GM12878 (cell line): ENCODE measurements at regions not wholly inside any gene's neighbourhood (a gene's known extent, or its start where the extent isn't known, plus 50 kb on each side); places are given as distances from the start of the nearest gene placed in this dataset.

Experiments
- ATAC-seq: fragments of 200-7000 bp; cut with Tn5 transposase; 3 replicates; pipeline ENCODE4 v1.9.1; 2020; ENCODE audit warnings: mild to moderate bottlenecking, moderate library complexity
- BruUV-seq: library from RNA; stranded (reverse); fragments of 400-500 nt; replicated peaks from 2 replicates; lab custom pipeline; 2021; lab: Mats Ljungman, UMichigan
- CTCF ChIA-PET: fragments of 300-600 bp; sonication (Branson Sonifier 250); formaldehyde crosslinking; extraction: SDS; loops from one replicate; lab custom pipeline; 2021; ENCODE audit warnings: inconsistent platforms; lab: Yijun Ruan, JAX
- POLR2A ChIA-PET: fragments of 350-600 bp; formaldehyde crosslinking; extraction: SDS; loops from one replicate; lab custom pipeline; 2021; ENCODE audit warnings: inconsistent platforms; lab: Charles Lee
- RAD21 ChIA-PET: fragments of 300-600 bp; sonication (Branson Sonifier 250); formaldehyde crosslinking; loops from one replicate; lab custom pipeline; 2023; ENCODE audit warnings: antibody characterized with exemption; ENCODE audit not compliant: unreplicated experiment; lab: Charles Lee
- SMC1A ChIA-PET: fragments of 300-600 bp; sonication (Branson Sonifier 250); formaldehyde crosslinking; loops from one replicate; lab custom pipeline; 2023; ENCODE audit not compliant: unreplicated experiment, uncharacterized antibody; lab: Charles Lee
- DNase-seq: peaks from one replicate; pipeline ENCODE4 v3.0.0-alpha.2; 2011; ENCODE audit warnings: low read depth, low spot score
- FAIRE-seq: peaks from 3 replicates; lab custom pipeline; 2011; peaks lifted over from hg19 to GRCh38; lab: Jason Lieb, UNC
- H2AFZ ChIP-seq: 2 replicates; pipeline ENCODE4 v1.6.0; 2011; ENCODE audit warnings: low read depth, low read length, control low read depth; ENCODE audit not compliant: control insufficient read depth
- H3K27ac ChIP-seq: 2 replicates; pipeline ENCODE4 v1.5.1; 2011; ENCODE audit warnings: control low read depth; ENCODE audit not compliant: control insufficient read depth, insufficient read depth
- H3K27me3 ChIP-seq, 2 experiments: replicated peaks in 1 of 2; 2 replicates each; pipeline versions ENCODE4 v1.6.0 to v1.6.1; 2011; ENCODE audit warnings: low read length in 1 of 2; ENCODE audit not compliant: control insufficient read depth in 2 of 2, insufficient read depth in 2 of 2
- H3K36me3 ChIP-seq, 2 experiments: 2 replicates each; pipeline ENCODE4 v1.5.1; 2011; ENCODE audit warnings: low read length in 1 of 2; ENCODE audit not compliant: control insufficient read depth in 2 of 2, insufficient read depth in 2 of 2
- H3K4me1 ChIP-seq: 2 replicates; pipeline ENCODE4 v1.6.1; 2011; ENCODE audit warnings: mild to moderate bottlenecking, low read length, moderate library complexity, mixed read lengths; ENCODE audit not compliant: control insufficient read depth, insufficient read depth
- H3K4me2 ChIP-seq: 2 replicates; pipeline ENCODE4 v1.6.0; 2011; ENCODE audit warnings: control low read depth; ENCODE audit not compliant: control insufficient read depth, insufficient read depth
- H3K4me3 ChIP-seq: fragments of 200-600 bp; sonication (generic); 2 replicates; pipeline ENCODE4 v1.5.1; 2016
- H3K79me2 ChIP-seq: 2 replicates; pipeline ENCODE4 v1.6.0; 2011; ENCODE audit warnings: low read length; ENCODE audit not compliant: control insufficient read depth, insufficient read depth
- H3K9ac ChIP-seq: 2 replicates; pipeline ENCODE4 v1.8.0; 2011; ENCODE audit warnings: low read length, control low read depth, mixed read lengths; ENCODE audit not compliant: control insufficient read depth, insufficient read depth
- H3K9me3 ChIP-seq: replicated peaks from 3 replicates; pipeline ENCODE4 v1.5.1; 2011; ENCODE audit warnings: mild to moderate bottlenecking, low read length; ENCODE audit not compliant: control insufficient read depth, insufficient read depth
- H4K20me1 ChIP-seq: 2 replicates; pipeline ENCODE4 v1.6.0; 2011; ENCODE audit not compliant: control insufficient read depth, insufficient read depth
- CTCF ChIP-seq, 3 experiments: IDR thresholded peaks in 2 of 3; conservative IDR thresholded peaks in 1 of 3; 2 replicates each; pipeline ENCODE4 v1.5.1; 2011; ENCODE audit warnings: low read depth in 3 of 3, low read length in 3 of 3, mild to moderate bottlenecking in 3 of 3, control low read depth in 2 of 3, moderate library complexity in 2 of 3, inconsistent platforms in 1 of 3, mixed read lengths in 1 of 3; ENCODE audit not compliant: control insufficient read depth in 2 of 3, insufficient read depth in 1 of 3; ENCODE audit errors: extremely low read depth in 1 of 3
- DPF2 ChIP-seq: fragments of 450-650 bp; IDR thresholded peaks from 2 replicates; pipeline ENCODE4 v1.6.1; 2017; ENCODE audit warnings: mild to moderate bottlenecking
- E2F4 ChIP-seq: IDR thresholded peaks from 2 replicates; pipeline ENCODE4 v1.6.1; 2012; ENCODE audit warnings: low read depth, low read length, improper control_type of control experiment
- E4F1 ChIP-seq: fragments of 450-650 bp; IDR thresholded peaks from 2 replicates; pipeline ENCODE4 v1.6.1; 2018; ENCODE audit warnings: borderline replicate concordance, mild to moderate bottlenecking; ENCODE audit not compliant: partially characterized antibody
- HDAC6 ChIP-seq: fragments of 200-600 bp; sonication (generic); IDR thresholded peaks from one replicate; pipeline ENCODE4 v1.8.0; 2017; ENCODE audit warnings: antibody characterized with exemption; ENCODE audit not compliant: unreplicated experiment
- KAT2A ChIP-seq: conservative IDR thresholded peaks from 2 replicates; pipeline ENCODE4 v1.6.1; 2011; ENCODE audit warnings: low read depth, low read length; ENCODE audit not compliant: control insufficient read depth
- MYB ChIP-seq: fragments of 150-350 bp; IDR thresholded peaks from 2 replicates; pipeline ENCODE4 v1.6.1; 2014; ENCODE audit warnings: mild to moderate bottlenecking, low read depth, low read length, borderline replicate concordance
- MYC ChIP-seq: IDR thresholded peaks from 2 replicates; pipeline ENCODE4 v1.6.1; 2011; ENCODE audit warnings: mild to moderate bottlenecking, low read length, moderate library complexity, inconsistent platforms; ENCODE audit not compliant: insufficient read depth, insufficient replicate concordance, insufficient read length, severe bottlenecking
- RAD21 ChIP-seq: IDR thresholded peaks from 2 replicates; pipeline ENCODE4 v1.6.1; 2011; ENCODE audit warnings: mild to moderate bottlenecking, low read depth, low read length, moderate library complexity; ENCODE audit not compliant: insufficient read depth
- USF1 ChIP-seq: IDR thresholded peaks from 2 replicates; pipeline ENCODE4 v1.6.1; 2011; ENCODE audit warnings: borderline replicate concordance, low read depth, mild to moderate bottlenecking, moderate library complexity, mixed read lengths, low read length; ENCODE audit not compliant: insufficient read depth; ENCODE audit errors: extremely low read length
- ZNF24 ChIP-seq: fragments of 450-650 bp; IDR thresholded peaks from 2 replicates; pipeline ENCODE4 v1.6.1; 2017; ENCODE audit warnings: antibody characterized with exemption, mild to moderate bottlenecking
- WGBS: methylation state at CpG from one replicate; pipeline ENCODE4 v1.1.6; 2016; ENCODE audit warnings: low lambda C conversion rate; ENCODE audit not compliant: insufficient replicate concordance, insufficient coverage; ENCODE audit errors: missing lambda C conversion rate; 5-methylcytosine and 5-hydroxymethylcytosine counted together
- in situ Hi-C: fragments of 300-500 bp; cut with MboI; formaldehyde crosslinking; loops from 9 replicates; pipeline ENCODE4 v1.14.3; 2018; ENCODE audit warnings: mixed read lengths
- intact Hi-C: fragments of 100-400 bp; cut with micrococcal nuclease; formaldehyde crosslinking; loops from one replicate; pipeline ENCODE4 v1.14.2; 2022; ENCODE audit not compliant: unreplicated experiment

GRCh38 chr4:100117750-100118149 is 72.5 kb downstream of the DDIT4L start:
- H2AFZ ChIP-seq, result no peak overlapping the region
- H3K9me3 ChIP-seq, result no peaks in the 10 kb centered on the region
- H3K36me3 ChIP-seq, result no peaks in the 10 kb centered on the region
- RAD21 ChIA-PET, result interaction anchor here (1.1 kb wide), 1 partner anchor 19 kb away, joined by 3 read pairs; no protein-coding TSS in a partner anchor
- H3K4me1 ChIP-seq, result no peaks in the 10 kb centered on the region
- H3K27me3 ChIP-seq, result no peaks in the 10 kb centered on the region
- no peak overlapping the region for H3K9ac ChIP-seq
- TF ChIP-seq USF1, result no peak
- no peak for TF ChIP-seq KAT2A
- TF ChIP-seq E4F1, result no peak
- peak; percentile 37; the same call in 1 of the 2 replicates for TF ChIP-seq RAD21
- TF ChIP-seq MYB, result no peak
- no peak for TF ChIP-seq DPF2
- TF ChIP-seq MYC, result no peak
- TF ChIP-seq E2F4, result no peak
- TF ChIP-seq HDAC6, result no peak
- no peak for TF ChIP-seq ZNF24
- TF ChIP-seq CTCF (IDR thresholded peaks at IDR 0.05 in 2 of 3, conservative IDR thresholded peaks at IDR 0.05 in 1 of 3; ENCODE audit: control insufficient read depth in 2 of 3, extremely low read depth in 1 of 3, insufficient read depth in 1 of 3, low read depth in 3 of 3, low read length in 3 of 3), result peak in 2 of 3 experiments; percentile 16 to 30; a peak in 2 of 6 replicates
- POLR2A ChIA-PET, result no interaction called here
- no TSS peak for BruUV-seq
- H3K4me2 ChIP-seq, result no peak overlapping the region
- H3K27ac ChIP-seq, result no peak overlapping the region
- SMC1A ChIA-PET, result interaction anchor here (1.1 kb wide), 1 partner anchor 22 kb away, joined by 4 read pairs; no protein-coding TSS in a partner anchor
- in situ Hi-C loops, result no loop called here
- intact Hi-C loops, result no loop called here
- H3K4me3 ChIP-seq, result no peak overlapping the region
- no peaks in the 10 kb centered on the region for H3K79me2 ChIP-seq
- DNase-seq (no peak), FAIRE-seq (no peak), ATAC-seq (no peak)
- no peaks in the 10 kb centered on the region for H4K20me1 ChIP-seq
- CTCF ChIA-PET, result interaction anchor here (0.7 to 1.3 kb wide), 3 partner anchors 22 to 272 kb away, joined by 3 to 4 read pairs (median 3); no protein-coding TSS in a partner anchor
- 25% methylated on average over 3 of the region's 3 CpGs for WGBS
